ENCODE measurements at regions not wholly inside any gene's neighbourhood (a gene's known extent, or its start where the extent isn't known, plus 50 kb on each side); places are given as distances from the start of the nearest gene placed in this dataset.

GRCh38 chr14:80124794-80125193 is 86.5 kb downstream of the DIO2 start:
- FAIRE-seq (no peak), DNase-seq (ENCODE audit: low read depth) (peak; percentile 62)
- Histone ChIP-seq H3K4me3 (ENCODE audit: low read depth, low read length) (no peak overlapping the region), H3K36me3 (ENCODE audit: control insufficient read depth, insufficient read depth, low read length) (no peaks in the 10 kb centered on the region), H3K27me3 (ENCODE audit: control insufficient read depth, insufficient read depth, low read length) (no peaks in the 10 kb centered on the region)
- TF ChIP-seq, protein P1, sequence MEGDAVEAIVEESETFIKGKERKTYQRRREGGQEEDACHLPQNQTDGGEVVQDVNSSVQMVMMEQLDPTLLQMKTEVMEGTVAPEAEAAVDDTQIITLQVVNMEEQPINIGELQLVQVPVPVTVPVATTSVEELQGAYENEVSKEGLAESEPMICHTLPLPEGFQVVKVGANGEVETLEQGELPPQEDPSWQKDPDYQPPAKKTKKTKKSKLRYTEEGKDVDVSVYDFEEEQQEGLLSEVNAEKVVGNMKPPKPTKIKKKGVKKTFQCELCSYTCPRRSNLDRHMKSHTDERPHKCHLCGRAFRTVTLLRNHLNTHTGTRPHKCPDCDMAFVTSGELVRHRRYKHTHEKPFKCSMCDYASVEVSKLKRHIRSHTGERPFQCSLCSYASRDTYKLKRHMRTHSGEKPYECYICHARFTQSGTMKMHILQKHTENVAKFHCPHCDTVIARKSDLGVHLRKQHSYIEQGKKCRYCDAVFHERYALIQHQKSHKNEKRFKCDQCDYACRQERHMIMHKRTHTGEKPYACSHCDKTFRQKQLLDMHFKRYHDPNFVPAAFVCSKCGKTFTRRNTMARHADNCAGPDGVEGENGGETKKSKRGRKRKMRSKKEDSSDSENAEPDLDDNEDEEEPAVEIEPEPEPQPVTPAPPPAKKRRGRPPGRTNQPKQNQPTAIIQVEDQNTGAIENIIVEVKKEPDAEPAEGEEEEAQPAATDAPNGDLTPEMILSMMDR (IDR thresholded peaks at IDR 0.05; ENCODE audit: insufficient read depth, low read length, severe bottlenecking), result no peak

GRCh38 chr14:80117876-80118275 is 93.4 kb downstream of the DIO2 start:
- Histone ChIP-seq H3K36me3 (ENCODE audit: control insufficient read depth, insufficient read depth, low read length) (no peaks in the 10 kb centered on the region), H3K27me3 (ENCODE audit: control insufficient read depth, insufficient read depth, low read length) (no peaks in the 10 kb centered on the region), H3K4me3 (ENCODE audit: low read depth, low read length) (no peak overlapping the region)
- FAIRE-seq, result peak; percentile 55
- no peak for DNase-seq (ENCODE audit: low read depth)
- TF ChIP-seq, protein P1 (IDR thresholded peaks at IDR 0.05; ENCODE audit: insufficient read depth, low read length, severe bottlenecking), result no peak

GRCh38 chr14:80116157-80116556 is 95.1 kb downstream of the DIO2 start:
- H3K36me3 ChIP-seq (ENCODE audit: control insufficient read depth, insufficient read depth, low read length), result no peaks in the 10 kb centered on the region
- TF ChIP-seq, protein P1 (IDR thresholded peaks at IDR 0.05; ENCODE audit: insufficient read depth, low read length, severe bottlenecking), result no peak
- no peak for DNase-seq (ENCODE audit: low read depth)
- FAIRE-seq, result no peak
- H3K27me3 ChIP-seq (ENCODE audit: control insufficient read depth, insufficient read depth, low read length), result no peaks in the 10 kb centered on the region
- no peak overlapping the region for H3K4me3 ChIP-seq (ENCODE audit: low read depth, low read length)

- H3K27me3 ChIP-seq (ENCODE audit: control insufficient read depth, insufficient read depth, low read length), result no peaks in the 10 kb centered on the region
- no peak overlapping the region for H3K4me3 ChIP-seq (ENCODE audit: low read depth, low read length)
- H3K36me3 ChIP-seq (ENCODE audit: control insufficient read depth, insufficient read depth, low read length), result no peaks in the 10 kb centered on the region
- FAIRE-seq (no peak), DNase-seq (ENCODE audit: low read depth) (no peak)
- TF ChIP-seq, protein P1 (IDR thresholded peaks at IDR 0.05; ENCODE audit: insufficient read depth, low read length, severe bottlenecking), result no peak
Observed at GRCh38 chr14:80110721-80111120, 100.6 kb downstream of the DIO2 start.

DNA sequence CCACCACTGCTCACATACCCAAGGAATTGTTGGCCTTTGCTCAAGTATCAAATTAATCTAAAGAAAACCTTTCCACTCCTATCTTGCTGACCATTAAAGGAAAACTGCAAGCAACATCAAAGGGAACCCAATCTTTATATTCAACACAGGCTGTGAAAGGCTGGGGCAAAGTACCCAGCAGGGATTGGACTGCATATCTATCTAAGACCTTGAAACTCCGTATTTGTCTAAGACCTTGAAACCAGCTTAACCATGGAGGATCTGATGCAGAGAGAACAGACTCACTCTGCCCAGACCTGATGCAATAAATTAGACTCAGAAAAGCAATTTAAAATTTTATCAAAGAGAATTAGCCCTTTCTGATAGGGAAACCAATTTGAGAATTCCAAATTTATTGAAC is 102.2 kb downstream of the DIO2 start:
- Histone ChIP-seq H3K4me3 (ENCODE audit: low read depth, low read length) (no peak overlapping the region), H3K36me3 (ENCODE audit: control insufficient read depth, insufficient read depth, low read length) (no peaks in the 10 kb centered on the region), H3K27me3 (ENCODE audit: control insufficient read depth, insufficient read depth, low read length) (no peaks in the 10 kb centered on the region)
- TF ChIP-seq, protein P1 (IDR thresholded peaks at IDR 0.05; ENCODE audit: insufficient read depth, low read length, severe bottlenecking), result no peak
- DNase-seq (ENCODE audit: low read depth), result no peak
- no peak for FAIRE-seq

GRCh38 chr14:80108430-80108829 is 102.9 kb downstream of the DIO2 start:
- no peak for FAIRE-seq
- no peak overlapping the region for H3K4me3 ChIP-seq (ENCODE audit: low read depth, low read length)
- no peaks in the 10 kb centered on the region for H3K36me3 ChIP-seq (ENCODE audit: control insufficient read depth, insufficient read depth, low read length)
- TF ChIP-seq, protein P1 (IDR thresholded peaks at IDR 0.05; ENCODE audit: insufficient read depth, low read length, severe bottlenecking), result no peak
- H3K27me3 ChIP-seq (ENCODE audit: control insufficient read depth, insufficient read depth, low read length), result no peaks in the 10 kb centered on the region
- no peak for DNase-seq (ENCODE audit: low read depth)

Measured in bronchial epithelial cell (primary cell).